ENCODE measurements at regions not wholly inside any gene's neighbourhood (a gene's known extent, or its start where the extent isn't known, plus 50 kb on each side); places are given as distances from the start of the nearest gene placed in this dataset.

DNA sequence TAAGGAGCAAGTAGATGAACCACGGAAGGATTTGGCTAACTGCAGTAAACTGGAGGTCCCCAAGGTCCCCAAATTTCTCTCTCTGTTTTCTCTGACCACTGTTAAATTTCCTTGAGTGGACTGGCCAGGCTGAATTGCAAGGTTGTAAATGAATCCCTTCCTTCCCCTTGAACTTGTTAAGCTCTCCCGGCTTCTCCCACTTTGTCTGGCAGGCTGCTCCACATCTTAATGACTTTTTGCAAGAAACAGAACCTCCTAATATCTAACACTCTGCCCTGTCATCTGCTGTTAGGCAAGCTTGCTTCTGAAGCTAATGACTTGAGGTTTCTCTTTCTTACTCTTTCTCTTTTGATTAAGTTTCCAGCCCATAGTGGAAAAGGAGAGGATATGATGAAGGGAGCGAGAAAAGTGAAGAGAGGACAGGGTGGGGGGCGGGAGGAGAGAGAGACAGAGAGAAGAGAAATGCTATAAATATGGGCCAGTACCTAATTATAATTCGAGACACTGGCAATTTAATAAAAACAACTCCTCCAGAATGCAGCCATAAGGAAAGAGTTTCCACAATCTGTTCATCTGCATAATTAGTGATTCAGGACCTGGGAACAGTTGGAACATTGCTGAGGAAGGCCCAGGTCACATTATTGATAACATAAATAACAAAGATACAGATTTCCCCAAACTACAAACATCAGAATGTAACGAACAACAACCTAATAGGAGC lies 437.3 kb upstream of the MPDZ start:
- DNase-seq, result no peak

DNA sequence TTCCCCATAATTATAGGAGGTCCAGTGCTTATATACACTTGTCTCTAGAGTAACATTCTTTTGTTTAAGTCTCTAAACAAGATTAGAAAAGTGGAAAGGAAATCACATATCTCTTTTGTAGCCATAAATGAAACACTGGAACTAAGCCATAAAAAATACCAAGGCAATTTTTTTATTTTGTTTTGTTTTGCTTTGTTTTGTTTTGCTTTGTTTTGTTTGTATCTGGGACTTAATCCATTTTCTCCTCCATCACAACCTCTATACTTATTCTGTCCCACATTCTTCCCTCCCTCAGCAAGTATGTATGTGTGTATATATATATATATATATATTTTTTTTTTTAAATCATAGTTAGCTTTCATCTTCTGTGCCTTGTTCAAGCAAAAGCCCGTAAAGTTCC lies 436.6 kb upstream of the MPDZ start:
- DNase-seq, result no peak

DNA sequence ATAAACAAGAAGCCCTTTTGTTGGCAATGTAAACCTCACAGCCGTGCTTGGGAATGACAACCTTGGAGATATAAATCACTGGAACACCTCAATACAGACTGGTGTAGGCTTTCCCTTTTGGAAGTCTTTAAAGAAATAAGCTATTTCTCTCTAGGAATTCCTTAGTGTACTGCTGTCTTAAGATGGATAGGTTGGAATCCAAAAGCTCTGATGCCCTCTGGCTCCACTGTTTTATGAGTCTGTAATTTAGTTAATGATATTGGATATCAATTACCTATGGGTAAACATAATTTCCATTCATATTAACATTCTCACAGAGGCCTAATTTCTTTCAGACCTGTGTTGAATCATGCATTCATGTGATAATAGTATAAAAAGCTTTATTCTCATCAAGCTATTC lies 435.9 kb upstream of the MPDZ start:
- DNase-seq, result no peak

DNA sequence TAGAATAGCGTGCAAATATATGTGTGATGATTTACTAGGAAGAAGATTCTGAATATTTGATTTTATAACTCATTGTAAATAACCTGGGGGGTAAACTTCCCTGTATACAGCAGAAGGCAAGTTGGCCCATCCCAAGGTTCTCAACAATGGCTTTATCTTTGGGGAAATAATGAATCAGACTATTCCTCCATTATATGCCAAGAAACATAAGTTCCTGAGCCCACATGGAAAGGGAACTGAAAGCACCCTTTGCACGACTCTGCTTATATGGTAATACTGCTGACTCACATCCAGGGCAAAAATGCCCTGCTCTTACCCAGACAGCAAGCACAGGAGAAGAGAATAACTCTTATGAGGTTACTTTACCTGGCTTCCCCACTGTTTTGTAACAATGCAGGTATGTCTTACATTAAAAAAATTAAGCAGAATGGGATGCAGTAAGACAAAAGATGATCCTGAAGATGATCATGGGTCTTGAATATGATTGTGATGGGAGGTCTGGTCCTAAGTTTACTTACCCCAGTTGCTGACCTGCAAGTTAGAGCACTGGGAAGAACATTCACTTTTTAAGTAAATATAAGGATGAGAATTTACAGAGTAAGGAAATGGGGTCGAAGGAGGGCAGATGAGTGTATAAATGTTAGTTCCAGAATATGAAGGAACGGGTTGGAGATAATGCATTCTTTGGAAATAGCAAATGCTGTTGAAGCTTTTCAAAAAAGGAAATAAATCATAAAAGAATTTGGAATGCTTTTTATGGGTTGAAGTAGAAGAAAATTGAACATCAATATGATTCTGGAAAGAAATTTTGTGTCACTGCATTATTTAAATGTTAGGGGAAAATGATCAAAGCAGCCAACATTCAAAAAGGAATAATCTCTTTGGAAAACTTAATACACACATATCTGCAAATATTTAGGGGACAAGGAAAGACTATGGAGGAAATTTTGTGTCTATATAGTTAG lies 428.4 kb upstream of the MPDZ start:
- no peak for DNase-seq

DNA sequence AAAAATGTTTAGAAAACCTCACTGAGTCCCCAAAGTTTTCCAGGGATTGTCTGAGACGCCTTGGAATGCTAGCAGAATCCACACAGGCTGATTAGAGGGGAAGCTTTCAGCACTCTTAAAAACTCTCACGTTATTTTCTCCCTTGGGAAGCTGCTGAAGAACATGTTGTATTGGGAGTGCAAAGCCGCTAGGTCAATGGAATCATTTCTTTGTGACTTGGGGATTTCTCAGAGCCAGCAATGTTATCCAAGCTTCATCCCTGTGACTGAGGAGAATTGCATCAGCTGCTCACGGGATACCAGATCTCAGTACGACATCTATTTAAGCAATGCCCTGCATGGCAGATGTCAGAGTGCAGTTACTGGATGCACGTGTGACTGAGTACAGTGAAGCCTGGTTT lies 426.4 kb upstream of the MPDZ start:
- no peak for DNase-seq

DNA sequence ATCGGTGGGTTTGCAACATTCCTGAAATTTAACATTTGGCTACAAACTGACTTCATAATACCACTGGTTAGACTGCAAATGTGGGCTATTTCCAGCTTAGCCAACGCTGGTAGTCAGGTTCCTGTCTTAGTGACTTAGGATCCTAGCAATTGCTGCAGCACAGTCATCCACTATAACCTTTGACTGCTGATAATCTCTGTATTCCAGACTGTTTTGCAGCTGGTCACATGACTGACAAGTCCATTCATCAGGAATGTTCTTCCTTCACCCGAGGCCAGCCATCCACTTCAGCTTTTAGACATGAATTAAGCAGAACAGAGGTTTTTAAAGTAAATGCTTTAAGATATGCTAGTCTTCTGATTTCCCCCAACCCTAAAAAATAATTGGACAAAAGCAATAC lies 425.9 kb upstream of the MPDZ start:
- no peak for DNase-seq

DNA sequence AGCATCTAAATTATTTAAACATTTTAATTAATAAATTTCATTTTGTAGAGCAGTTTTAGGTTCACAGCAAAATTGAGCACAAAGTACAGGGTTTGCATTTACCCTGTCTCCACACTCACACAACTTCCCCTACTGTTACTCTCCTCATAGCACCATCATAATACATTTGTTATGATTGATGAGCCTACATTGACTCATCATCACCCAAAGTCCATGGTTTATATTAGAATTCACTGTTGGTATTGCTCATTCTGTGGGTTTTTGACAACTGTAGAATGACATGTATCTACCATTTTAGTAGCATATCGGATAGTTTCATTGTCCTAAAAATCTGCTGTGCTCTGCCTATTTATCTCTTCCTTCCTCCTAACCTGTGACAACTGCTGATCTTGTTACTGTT lies 411.1 kb upstream of the MPDZ start:
- DNase-seq, result no peak

DNA sequence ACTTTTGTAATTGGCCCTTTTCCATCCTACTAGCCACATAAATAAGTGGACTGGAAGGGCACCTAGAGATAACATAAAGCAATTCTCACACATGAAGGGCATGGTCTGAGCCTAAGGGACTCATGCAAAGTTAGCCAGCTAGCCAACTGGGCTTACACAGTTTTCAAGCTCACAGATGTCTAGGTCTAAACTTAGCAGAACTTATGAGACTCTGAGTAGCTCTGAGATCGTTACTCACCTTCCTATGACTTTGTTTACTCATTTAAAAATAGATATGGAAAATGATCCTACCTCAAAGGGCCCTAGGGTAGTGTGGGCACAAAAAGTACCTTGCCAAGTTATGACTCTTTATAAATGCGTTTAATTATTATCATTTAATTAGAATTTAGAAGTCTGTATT lies 410.4 kb upstream of the MPDZ start:
- no peak for DNase-seq

DNA sequence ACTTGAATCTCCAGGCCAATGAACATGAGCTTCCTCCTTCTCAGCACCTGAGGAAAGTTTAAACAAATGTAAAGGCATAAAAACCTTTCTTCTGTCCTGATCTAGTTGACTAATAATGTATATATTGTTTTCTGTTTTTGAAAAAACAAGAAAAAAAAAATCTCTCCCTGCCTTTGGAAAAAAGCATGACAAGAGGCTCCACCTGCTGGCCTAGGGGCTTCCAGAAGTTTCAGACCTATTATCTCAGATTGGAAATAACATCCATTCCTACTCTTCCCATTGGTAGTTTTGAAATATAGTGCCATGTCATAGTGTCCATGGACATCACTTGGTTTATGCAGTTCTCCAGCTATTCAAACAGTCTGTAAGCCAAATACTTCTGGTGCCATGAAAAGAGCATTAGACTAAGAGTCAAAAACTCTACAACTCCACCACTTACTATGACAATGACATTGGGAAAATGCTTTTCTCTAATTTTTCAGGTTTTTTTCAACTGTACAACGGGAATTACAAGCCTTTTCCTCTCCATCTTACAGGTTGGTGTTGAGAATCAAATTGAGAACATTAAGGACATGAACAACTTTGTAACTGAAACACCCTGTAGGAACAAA lies 409.6 kb upstream of the MPDZ start:
- DNase-seq, result no peak

DNA sequence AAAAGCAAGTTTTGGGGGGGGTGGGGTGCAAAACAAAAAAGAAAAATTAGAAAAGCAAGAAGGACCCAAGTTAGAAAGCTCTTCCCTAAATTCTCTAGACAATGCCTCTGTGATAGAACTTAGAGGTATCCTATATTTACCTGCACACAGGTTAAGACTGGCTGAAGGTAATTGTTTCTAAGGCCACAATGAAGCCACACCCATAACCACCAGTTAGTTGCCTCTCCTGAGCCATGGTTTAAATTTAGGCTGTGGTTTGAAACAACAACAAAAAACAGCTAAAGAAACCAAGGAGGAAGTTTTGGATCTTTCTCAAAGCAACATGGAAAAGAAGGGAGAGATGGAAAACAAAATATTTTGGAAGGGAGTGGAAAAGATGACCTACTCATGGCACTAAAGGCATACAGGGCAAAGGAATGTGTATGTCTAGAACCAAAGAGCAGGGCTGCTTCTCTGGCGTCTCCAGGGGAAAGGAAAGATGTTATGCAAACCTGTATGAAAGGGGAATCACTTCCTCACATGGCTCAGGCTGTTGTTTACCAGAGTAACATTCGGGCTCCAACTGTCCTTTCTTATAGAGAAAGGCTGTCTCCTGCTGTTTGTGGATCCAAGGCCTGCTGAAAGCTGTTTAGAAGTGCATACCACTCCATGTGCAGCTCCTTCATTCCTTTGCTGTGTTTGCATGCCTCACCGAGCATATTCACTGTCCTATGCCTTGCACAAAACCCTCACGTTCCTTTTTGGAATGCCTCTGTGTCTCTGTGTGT lies 408.9 kb upstream of the MPDZ start:
- no peak for DNase-seq

DNA sequence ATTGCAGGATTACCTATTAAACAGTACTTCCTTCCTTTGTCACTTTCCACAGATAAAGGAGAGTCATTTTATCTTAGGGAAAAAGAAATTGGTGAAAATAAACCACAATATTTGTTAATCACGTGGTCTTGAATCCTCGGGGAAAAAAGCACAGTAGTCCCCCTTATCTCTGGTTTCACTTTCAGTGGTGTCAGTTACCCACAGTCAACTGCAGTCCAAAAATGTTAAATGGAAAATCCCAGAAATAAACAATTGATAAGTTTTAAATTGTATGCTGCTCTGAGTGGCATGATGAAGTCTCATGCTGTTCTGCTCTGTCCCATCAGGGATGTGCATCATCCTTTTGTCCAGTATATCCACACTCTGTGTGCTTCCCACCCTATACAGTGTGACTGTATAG lies 405.2 kb upstream of the MPDZ start:
- no peak for DNase-seq

DNA sequence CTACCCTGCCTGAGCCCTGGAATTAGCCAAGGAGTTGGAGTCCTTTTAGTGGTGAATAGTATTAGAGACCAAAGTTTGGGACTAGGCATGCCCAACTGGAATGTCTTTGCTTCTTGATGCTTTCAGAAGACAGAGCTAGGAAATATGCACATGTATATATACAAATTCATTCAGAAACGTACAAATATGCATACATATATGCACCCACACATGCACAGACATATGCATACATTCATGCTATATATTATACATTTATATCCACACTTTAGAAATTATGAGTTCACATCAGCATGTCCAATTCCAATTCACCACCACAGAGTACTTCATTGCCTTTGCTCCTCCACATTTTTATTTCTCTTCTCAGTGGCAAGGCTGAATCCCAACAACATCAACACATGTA lies 398.3 kb upstream of the MPDZ start:
- no peak for DNase-seq

DNA sequence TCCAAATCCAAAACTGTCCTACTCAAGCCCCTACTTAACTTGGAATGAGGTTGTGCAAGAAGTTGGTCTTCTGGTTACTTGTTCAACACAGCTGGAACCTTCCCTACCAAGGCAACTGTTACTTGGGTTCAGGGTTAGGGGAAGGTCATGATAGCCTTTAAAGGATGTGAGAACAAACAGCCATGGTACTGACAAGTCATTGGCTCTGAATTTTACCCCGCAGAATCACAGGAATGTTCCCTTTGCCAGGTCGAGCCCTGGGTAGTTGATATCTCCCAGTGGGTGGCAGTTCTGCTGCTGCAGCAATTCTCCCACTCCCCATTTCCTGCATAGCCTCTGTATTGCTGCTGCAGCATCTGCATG lies 396.1 kb upstream of the MPDZ start:
- DNase-seq, result no peak

DNA sequence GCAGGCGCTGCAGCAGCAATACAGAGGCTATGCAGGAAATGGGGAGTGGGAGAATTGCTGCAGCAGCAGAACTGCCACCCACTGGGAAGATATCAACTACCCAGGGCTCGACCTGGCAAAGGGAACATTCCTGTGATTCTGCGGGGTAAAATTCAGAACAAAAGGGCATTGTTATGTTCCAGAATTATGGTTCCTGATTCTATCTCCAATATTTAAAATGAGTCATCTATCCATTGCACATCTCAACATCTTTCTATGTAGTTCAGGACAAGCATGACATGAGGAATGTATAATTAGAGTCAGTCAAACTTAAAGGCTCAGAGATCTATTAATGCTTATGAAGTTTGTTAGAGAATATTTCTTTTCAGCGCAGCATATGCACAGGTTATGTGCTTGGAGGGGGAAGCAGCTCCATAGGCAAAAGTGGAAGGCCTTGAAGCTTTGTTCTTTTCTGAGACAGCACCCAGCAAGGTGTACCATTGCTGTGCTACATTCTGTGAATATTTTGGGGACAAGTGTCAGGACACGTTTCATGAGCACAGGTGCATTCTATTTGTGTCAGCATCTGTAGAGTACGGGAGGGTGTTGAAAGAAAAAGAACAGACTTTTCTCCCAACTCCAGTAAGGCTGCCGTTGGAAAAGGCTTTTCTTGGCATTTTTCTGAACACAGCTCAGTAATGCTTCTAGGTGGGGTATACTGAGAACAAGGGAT lies 395.6 kb upstream of the MPDZ start:
- no peak for DNase-seq

DNA sequence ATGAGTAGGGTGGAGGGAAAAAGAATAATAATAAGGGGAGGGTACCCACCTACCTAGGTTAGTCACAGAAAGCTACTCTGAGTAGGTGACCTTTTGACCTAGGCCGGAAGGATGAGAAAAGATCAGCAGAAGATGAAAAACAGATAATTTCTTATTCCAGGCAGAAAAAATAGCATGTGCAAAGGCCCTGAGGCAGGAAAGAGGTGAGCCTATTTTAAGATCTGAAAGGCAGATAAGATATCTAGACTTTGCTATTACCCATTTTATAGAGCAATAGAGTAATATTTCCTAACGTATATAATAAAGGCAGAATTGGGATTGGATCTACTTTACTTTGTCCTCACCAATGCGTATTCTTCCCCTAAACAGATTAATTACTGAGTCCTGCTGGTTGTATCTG lies 393.9 kb upstream of the MPDZ start:
- no peak for DNase-seq

DNA sequence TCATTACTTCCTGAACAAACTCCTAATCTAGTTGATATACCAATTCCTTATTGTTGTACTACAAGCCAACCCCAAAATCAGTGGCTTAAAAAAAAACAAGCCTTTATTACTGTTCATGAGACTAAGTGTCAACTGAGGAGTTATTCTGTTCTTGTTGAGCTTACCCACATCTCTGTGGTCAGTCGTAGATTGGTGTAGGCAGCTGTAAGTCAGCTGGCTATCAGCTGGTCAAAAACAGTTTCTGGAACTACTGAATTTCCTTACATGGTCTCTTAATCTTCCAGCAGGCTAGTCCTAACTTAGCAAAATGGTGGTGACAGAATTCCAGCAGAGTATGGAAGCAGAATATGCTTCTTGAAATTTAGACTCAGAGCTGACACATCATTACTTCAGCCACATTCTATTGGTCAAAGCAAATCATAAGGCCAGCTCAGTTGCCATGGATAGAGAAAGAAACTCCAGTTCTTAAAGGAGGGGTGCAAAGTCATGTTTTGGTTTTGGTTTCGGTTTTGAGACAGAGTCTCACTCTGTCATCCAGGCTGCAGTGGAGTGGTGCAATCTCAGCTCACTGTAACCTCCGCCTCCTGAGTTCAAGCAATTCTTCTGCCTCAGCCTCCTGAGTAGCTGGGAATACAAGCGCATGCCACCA lies 386.1 kb upstream of the MPDZ start:
- no peak for DNase-seq

DNA sequence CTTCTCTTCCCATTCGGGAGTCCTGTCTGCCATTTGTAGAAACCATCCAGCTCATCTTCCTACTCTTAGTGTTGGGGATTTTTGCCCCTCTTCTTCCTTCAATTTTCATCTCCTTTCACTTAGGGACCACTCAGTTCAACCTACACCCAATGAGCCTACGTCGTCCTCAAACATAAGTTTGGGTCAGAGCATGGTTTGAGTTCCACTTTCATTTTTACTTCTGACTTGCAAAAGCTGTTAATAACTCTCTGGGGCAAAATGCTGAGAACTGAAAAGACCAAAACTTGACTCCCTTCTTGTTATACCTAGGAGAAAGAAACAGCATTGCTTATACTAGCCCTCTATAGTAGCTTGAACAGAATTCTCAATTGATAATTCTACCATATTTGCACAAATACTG lies 381.5 kb upstream of the MPDZ start:
- no peak for DNase-seq

DNA sequence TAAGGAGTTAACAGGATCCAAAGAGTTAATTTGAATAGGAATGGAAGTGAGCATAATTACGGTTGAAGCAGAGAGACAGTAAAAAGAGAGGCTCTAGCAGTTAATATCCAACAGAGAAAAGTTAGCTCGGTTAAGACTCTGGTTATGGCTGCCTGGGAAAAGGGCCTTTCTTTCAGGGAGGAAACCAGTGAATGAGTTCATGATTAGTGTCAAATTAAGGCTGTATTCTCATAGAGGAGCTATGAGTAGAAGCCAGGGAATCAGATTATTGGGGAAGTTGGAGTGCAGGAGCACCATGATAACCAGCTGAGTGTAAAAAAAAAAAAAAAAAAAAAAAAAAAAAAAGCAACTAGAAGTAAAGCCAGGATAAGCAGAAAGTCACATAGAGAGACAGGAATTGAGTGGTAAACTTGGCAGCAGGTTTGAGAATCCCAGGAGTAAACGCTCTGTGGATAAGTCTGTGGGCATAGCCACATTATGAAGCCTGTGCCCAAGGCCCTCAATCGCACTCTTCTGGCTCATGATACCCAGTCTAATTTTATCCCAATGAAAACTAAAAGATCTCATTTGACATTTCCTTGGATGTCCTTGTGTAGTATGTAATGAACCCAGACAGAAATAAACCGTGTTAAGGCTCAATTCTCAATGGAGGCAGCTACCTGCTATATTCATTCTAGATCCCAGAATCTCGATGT lies 372.6 kb upstream of the MPDZ start:
- DNase-seq, result no peak

DNA sequence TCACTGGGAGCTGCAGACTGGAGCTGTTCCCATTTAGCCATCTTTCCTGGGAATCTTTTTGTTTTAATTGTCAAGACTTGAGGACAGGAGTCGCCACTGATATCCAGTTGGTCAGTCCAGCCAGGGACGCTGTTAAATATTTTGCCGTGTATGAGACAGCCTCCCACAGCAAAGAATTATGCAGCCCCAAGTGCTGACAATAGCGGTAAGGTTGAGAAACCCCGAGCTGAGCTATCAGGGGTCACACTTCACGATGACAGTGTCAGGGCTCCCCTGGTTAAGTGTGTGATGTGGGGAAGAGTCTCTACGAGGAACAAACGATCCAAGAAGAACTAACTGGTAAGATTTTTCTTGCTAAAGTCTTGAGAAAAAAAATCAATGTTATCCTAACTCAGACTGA lies 372.0 kb upstream of the MPDZ start:
- DNase-seq, result no peak

DNA sequence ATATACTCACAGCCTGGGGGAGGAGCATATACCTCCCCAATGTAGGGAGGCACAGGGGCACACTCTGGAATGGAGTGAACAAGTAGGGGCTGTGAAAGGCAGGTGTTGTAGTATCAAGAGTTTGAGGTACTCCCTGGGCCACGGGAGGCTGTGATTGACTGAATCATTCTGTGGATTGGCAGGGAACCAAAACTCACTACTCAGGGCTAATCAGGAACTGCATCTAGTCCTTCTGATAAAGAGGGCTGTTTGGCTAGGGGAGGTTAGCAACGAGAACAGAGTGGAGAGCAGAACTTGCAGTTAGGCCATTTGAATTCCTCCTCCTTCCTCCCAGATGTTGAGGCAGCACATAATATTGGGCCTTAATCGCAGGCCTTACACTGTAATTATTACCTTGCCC lies 369.2 kb upstream of the MPDZ start:
- DNase-seq, result no peak

DNA sequence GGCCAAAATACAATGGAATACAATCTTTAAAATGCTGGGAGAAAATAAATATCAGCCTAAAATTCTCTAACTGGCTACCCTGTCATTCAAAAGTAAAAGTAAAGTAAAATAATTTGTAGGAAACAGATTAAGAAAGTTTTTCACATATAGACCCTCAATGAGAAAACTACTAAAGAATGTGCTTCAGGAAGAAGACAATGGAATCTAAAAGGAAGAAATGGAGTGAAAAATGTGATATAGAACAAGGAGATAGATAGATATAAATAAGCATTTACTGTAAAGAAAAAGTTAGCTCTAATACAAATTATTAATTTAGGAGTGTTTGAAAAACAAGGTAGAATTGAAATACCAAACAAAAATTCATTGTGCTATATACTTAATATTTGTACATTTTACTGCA lies 368.6 kb upstream of the MPDZ start:
- no peak for DNase-seq

Data from renal pelvis (tissue), 1 donor.